Neural crest cell (in vitro differentiated cells): ENCODE measurements at regions not wholly inside any gene's neighbourhood (a gene's known extent, or its start where the extent isn't known, plus 50 kb on each side); places are given as distances from the start of the nearest gene placed in this dataset.

Experiments
- DNase-seq: peaks from one replicate; pipeline ENCODE4 v3.0.0; 2021; ENCODE audit warnings: low read depth, mixed read lengths, low spot score
- H3K27ac Mint-ChIP-seq: one replicate; pipeline ENCODE4 v1.8.0; 2021; ENCODE audit warnings: mild to moderate bottlenecking, mixed read lengths; ENCODE audit not compliant: unreplicated experiment
- H3K27me3 Mint-ChIP-seq: 2 replicates; pipeline ENCODE4 v1.8.0; 2021; ENCODE audit warnings: low read depth, mild to moderate bottlenecking, mixed read lengths
- H3K36me3 Mint-ChIP-seq: 2 replicates; pipeline ENCODE4 v1.8.0; 2021; ENCODE audit warnings: low read depth, mild to moderate bottlenecking, mixed read lengths
- H3K4me1 Mint-ChIP-seq: 2 replicates; pipeline ENCODE4 v1.8.0; 2021; ENCODE audit warnings: mixed read lengths
- H3K4me3 Mint-ChIP-seq: one replicate; pipeline ENCODE4 v1.8.0; 2021; ENCODE audit warnings: mild to moderate bottlenecking, mixed read lengths
- H3K9me3 Mint-ChIP-seq: 2 replicates; pipeline ENCODE4 v1.8.0; 2021; ENCODE audit warnings: mixed read lengths
- CTCF ChIP-seq: fragments of 200-600 bp; sonication (generic); conservative IDR thresholded peaks from 2 replicates; pipeline ENCODE4 v1.5.0; 2021; ENCODE audit warnings: antibody characterized with exemption, mild to moderate bottlenecking

- H3K27me3 Mint-ChIP-seq = peaks cover 100% of the 10 kb centered on the region
- no peak for DNase-seq
- peaks cover 9% of the 10 kb centered on the region for H3K4me1 Mint-ChIP-seq
- no peaks in the 10 kb centered on the region for H3K9me3 Mint-ChIP-seq
- H3K27ac Mint-ChIP-seq = no peak overlapping the region
- peaks cover 5% of the 10 kb centered on the region for H3K36me3 Mint-ChIP-seq
- H3K4me3 Mint-ChIP-seq = no peak overlapping the region
- TF ChIP-seq CTCF = no peak
Measured at GRCh38 chr6:28774292-28775051, 149.3 kb downstream of the TRIM27 start.

- no peak for TF ChIP-seq CTCF
- Mint-ChIP-seq H3K27me3 (peaks cover 100% of the 10 kb centered on the region), H3K36me3 (peaks cover 8% of the 10 kb centered on the region), H3K9me3 (peaks cover 3% of the 10 kb centered on the region), H3K4me1 (peaks cover 9% of the 10 kb centered on the region), H3K4me3 (no peak overlapping the region), H3K27ac (no peak overlapping the region)
- no peak for DNase-seq
Measured at GRCh38 chr6:28775052-28775376, 148.8 kb downstream of the TRIM27 start.

GRCh38 chr6:28775405-28776129 is 148.2 kb downstream of the TRIM27 start:
- H3K4me3 Mint-ChIP-seq = no peak overlapping the region
- TF ChIP-seq CTCF = no peak

GRCh38 chr6:28776269-28777146 is 147.3 kb downstream of the TRIM27 start:
- H3K4me3 Mint-ChIP-seq = no peak overlapping the region
- peaks cover 8% of the 10 kb centered on the region for H3K36me3 Mint-ChIP-seq
- H3K4me1 Mint-ChIP-seq = peaks cover 9% of the 10 kb centered on the region
- peaks cover 3% of the 10 kb centered on the region for H3K9me3 Mint-ChIP-seq
- H3K27ac Mint-ChIP-seq = no peak overlapping the region
- TF ChIP-seq CTCF = no peak
- peaks cover 99% of the 10 kb centered on the region for H3K27me3 Mint-ChIP-seq
- DNase-seq = no peak

More at GRCh38 chr6:28775405-28776129, 148.2 kb downstream of the TRIM27 start:
- Mint-ChIP-seq H3K9me3 (peaks cover 3% of the 10 kb centered on the region), H3K27me3 (peaks cover 100% of the 10 kb centered on the region), H3K27ac (no peak overlapping the region), H3K4me1 (peaks cover 9% of the 10 kb centered on the region), H3K36me3 (peaks cover 8% of the 10 kb centered on the region)
- DNase-seq = no peak

GRCh38 chr6:28777147-28777461 is 146.7 kb downstream of the TRIM27 start:
- Mint-ChIP-seq H3K36me3 (peaks cover 8% of the 10 kb centered on the region), H3K9me3 (peaks cover 3% of the 10 kb centered on the region), H3K27ac (no peak overlapping the region), H3K4me3 (no peak overlapping the region), H3K27me3 (peaks cover 99% of the 10 kb centered on the region), H3K4me1 (peaks cover 9% of the 10 kb centered on the region)
- no peak for TF ChIP-seq CTCF
- DNase-seq = no peak
